Body of pancreas (tissue), 4 donors: ENCODE measurements at regions not wholly inside any gene's neighbourhood (a gene's known extent, or its start where the extent isn't known, plus 50 kb on each side); places are given as distances from the start of the nearest gene placed in this dataset.

Source experiments
- CTCF ChIP-seq, 7 experiments: fragments of 450-650 bp in 4 of 7; fragments of 200-600 bp in 3 of 7; sonication (generic) in 3 of 7; IDR thresholded peaks; one replicate each; pipeline ENCODE4 v1.5.1; 2016 to 2019; ENCODE audit warnings: antibody characterized with exemption in 7 of 7
- POLR2A ChIP-seq, 3 donors: fragments of 450-650 bp; IDR thresholded peaks; one replicate each; pipeline ENCODE4 v1.6.1; 2016; ENCODE audit warnings: antibody characterized with exemption in 3 of 3, mild to moderate bottlenecking in 2 of 3

GRCh38 chr10:56596257-56596656 lies 235.2 kb upstream of the ZWINT start:
- no peak for TF ChIP-seq CTCF (IDR thresholded peaks at IDR 0.05)
- TF ChIP-seq POLR2A (IDR thresholded peaks at IDR 0.05), result no peak
